ENCODE measurements at regions not wholly inside any gene's neighbourhood (a gene's known extent, or its start where the extent isn't known, plus 50 kb on each side); places are given as distances from the start of the nearest gene placed in this dataset.
"Not testable (repeated sequence)": the region's sequence is repeated elsewhere in the genome, so short reads cannot be mapped to it uniquely, and the experiment has no call there.

DNA sequence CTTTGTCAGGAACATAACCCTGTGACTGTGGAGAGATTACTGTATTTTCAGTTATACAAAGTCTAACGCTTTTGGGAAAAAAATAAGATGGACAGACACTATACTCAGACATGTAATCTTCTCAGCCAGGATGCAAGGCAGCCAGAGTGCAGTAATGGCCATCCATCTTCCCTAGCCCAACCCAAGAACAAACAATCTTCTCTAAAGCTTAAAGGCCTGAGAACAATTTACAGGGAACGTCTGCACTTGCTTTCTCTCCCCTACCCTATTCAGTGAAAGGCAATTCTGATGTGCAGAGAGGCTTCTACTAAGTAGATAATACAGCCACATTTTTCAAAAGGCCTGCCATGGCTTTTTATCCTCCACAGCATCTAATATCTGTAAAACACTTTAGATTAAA, 471.3 kb downstream of the FGF13 start:
- TF ChIP-seq, protein P1, sequence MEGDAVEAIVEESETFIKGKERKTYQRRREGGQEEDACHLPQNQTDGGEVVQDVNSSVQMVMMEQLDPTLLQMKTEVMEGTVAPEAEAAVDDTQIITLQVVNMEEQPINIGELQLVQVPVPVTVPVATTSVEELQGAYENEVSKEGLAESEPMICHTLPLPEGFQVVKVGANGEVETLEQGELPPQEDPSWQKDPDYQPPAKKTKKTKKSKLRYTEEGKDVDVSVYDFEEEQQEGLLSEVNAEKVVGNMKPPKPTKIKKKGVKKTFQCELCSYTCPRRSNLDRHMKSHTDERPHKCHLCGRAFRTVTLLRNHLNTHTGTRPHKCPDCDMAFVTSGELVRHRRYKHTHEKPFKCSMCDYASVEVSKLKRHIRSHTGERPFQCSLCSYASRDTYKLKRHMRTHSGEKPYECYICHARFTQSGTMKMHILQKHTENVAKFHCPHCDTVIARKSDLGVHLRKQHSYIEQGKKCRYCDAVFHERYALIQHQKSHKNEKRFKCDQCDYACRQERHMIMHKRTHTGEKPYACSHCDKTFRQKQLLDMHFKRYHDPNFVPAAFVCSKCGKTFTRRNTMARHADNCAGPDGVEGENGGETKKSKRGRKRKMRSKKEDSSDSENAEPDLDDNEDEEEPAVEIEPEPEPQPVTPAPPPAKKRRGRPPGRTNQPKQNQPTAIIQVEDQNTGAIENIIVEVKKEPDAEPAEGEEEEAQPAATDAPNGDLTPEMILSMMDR (IDR thresholded peaks at IDR 0.05; ENCODE audit: low read depth, low read length, missing control alignments), result no peak
- Histone ChIP-seq H3K27ac (no peak overlapping the region), H3K27me3 (replicated peaks) (no peaks in the 10 kb centered on the region), H3K36me3 (replicated peaks) (no peaks in the 10 kb centered on the region), H3K4me3 (ENCODE audit: low read depth, low read length) (no peak overlapping the region)
- in situ Hi-C loops (cut with HindIII; ENCODE audit: low pct_ligation_motif_present, low sequenced_read_pairs), result no loop called here
- DNase-seq, result no peak

DNA sequence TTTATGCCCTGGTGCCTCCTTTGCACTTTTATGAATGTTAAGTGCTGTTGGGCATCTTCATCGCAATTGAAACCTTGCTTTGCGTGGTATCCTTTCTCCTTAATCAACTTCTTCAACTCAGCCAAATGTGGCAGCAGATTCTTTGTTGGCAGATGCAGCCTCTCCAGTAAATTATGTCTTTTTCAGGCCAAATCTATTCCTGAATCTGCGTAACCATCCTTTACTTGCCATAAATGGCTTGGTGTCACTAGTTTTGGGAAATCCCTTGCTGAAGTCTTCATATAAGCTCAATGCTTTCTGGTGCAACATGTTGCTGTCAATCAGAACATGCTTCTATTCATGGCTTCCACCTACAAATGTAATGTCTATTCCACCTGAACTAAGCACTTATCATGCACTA, 457.5 kb downstream of the FGF13 start:
- TF ChIP-seq, protein P1 (IDR thresholded peaks at IDR 0.05; ENCODE audit: low read depth, low read length, missing control alignments), result no peak
- in situ Hi-C loops (cut with HindIII; ENCODE audit: low pct_ligation_motif_present, low sequenced_read_pairs), result no loop called here
- DNase-seq, result no peak
- Histone ChIP-seq H3K4me3 (ENCODE audit: low read depth, low read length) (no peak overlapping the region), H3K36me3 (replicated peaks) (no peaks in the 10 kb centered on the region), H3K27me3 (replicated peaks) (no peaks in the 10 kb centered on the region), H3K27ac (no peak overlapping the region)

DNA sequence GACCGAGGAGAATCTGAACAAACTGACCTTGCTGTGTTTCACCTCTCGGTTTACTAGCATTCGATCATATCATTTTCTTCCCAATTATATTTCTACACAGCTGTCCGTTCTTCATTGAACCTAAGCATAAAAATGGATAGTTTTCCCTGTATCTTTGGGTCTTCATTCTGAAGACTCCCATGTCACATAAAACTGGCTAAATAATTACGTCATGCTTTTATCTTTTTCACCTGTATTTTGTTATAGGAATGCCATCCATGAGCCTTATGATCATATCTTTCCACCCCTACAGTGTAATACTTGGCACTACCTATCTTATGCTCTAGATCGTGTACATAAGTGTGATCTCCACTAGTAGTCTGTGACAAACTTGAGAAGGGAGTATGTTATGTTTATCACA, 456.1 kb downstream of the FGF13 start:
- H3K27me3 ChIP-seq (replicated peaks), result no peaks in the 10 kb centered on the region
- no peak overlapping the region for H3K27ac ChIP-seq
- DNase-seq, result no peak
- no peaks in the 10 kb centered on the region for H3K36me3 ChIP-seq (replicated peaks)
- no peak overlapping the region for H3K4me3 ChIP-seq (ENCODE audit: low read depth, low read length)
- in situ Hi-C loops (cut with HindIII; ENCODE audit: low pct_ligation_motif_present, low sequenced_read_pairs), result no loop called here
- TF ChIP-seq, protein P1 (IDR thresholded peaks at IDR 0.05; ENCODE audit: low read depth, low read length, missing control alignments), result no peak

DNA sequence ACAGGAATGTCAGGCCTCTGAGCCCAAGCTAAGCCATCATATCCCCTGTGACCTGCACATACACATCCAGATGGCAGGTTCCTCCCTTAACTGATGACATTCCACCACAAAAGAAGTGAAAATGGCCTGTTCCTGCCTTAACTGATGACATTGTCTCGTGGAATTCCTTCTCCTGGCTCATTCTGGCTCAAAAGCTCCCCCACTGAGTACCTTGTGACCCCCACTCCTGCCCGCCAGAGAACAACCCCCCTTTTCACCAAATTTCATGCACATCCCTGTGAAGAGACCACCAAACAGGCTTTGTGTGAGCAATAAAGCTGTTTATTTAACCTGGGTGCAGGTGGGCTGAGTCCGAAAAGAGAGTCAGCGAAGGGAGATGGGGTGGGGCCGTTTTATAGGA, 447.4 kb downstream of the FGF13 start:
- H3K4me3 ChIP-seq (ENCODE audit: low read depth, low read length); H3K27ac ChIP-seq; DNase-seq; H3K36me3 ChIP-seq (replicated peaks); H3K27me3 ChIP-seq (replicated peaks); in situ Hi-C loops (cut with HindIII; ENCODE audit: low pct_ligation_motif_present, low sequenced_read_pairs): not testable (repeated sequence)

DNA sequence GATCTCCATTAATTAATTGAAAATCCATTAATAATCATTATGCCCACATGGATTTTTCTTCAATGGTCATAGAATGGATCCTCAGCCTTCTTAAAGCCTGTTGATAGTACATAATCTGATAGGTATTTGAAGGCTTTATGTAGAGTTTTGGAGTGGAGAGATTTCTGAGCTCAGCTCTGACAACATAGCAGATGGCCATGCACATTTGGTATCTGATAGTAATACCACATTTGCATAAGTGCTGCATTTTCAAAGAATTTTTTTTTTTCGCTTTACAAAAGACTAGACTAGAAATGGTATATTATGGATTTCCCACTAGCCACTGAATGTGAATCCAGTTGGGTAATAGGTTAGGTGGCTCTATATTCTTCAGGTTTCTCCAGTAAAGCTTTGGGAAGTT, 440.6 kb downstream of the FGF13 start:
- Histone ChIP-seq H3K27ac (no peak overlapping the region), H3K27me3 (replicated peaks) (no peaks in the 10 kb centered on the region), H3K4me3 (ENCODE audit: low read depth, low read length) (no peak overlapping the region), H3K36me3 (replicated peaks) (no peaks in the 10 kb centered on the region)
- in situ Hi-C loops (cut with HindIII; ENCODE audit: low pct_ligation_motif_present, low sequenced_read_pairs), result no loop called here
- TF ChIP-seq, protein P1 (IDR thresholded peaks at IDR 0.05; ENCODE audit: low read depth, low read length, missing control alignments), result no peak
- DNase-seq, result no peak

DNA sequence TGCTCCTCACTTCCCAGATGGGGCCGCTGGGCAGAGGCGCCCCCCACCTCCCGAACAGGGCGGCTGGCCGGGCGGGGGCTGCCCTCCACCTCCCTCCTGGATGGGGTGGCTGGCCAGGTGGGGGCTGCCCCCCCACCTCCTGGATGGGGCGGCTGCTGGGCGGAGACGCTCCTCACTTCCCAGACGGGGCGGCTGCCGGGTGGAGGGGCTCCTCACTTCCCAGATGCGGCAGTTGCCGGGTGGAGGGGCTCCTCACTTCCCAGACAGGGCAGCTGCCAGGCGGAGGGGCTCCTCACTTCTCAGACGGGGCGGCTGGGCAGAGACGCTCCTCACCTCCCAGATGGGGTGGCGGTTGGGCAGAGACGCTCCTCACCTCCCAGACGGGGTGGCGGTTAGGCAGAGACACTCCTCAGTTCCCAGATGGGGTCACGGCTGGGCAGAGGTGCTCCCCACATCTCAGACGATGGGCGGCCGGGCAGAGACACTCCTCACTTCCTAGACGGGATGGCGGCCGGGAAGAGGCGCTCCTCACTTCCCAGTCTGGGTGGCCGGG, 428.8 kb downstream of the FGF13 start:
- H3K36me3 ChIP-seq (replicated peaks); DNase-seq; H3K4me3 ChIP-seq (ENCODE audit: low read depth, low read length); H3K27ac ChIP-seq; H3K27me3 ChIP-seq (replicated peaks); in situ Hi-C loops (cut with HindIII; ENCODE audit: low pct_ligation_motif_present, low sequenced_read_pairs): not testable (repeated sequence)

DNA sequence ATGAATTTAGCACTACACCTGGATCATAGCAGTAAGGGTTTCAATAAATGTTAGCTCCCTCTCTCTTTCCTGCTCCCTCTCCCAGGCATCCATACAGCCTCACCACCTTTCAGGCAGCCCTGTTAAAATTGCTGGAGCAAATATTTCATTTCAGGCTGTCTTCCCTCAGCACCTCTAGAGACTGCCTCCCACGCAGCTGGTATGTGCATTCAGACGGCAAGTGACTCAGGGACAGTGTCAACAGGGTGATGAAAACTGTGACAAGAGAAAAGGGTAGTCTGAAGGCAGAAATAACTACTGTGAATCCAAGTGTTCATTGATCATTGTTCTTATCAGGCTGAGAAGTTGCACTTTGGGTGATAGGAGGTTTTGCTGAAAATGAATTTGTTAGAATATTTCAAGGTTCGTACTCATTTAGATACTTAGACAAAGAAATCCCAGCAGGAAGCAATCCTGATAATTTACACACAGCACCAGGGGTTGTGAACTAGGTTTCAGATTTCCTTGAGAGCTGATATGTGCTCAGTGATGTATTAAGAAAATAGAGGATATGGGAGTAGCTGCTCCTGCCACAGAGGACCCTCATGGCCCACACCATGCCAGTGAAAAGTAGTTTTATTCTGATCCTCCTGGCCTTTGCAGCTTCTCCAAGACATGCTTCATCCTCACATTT, 424.2 kb downstream of the FGF13 start:
- Histone ChIP-seq H3K27ac (no peak overlapping the region), H3K27me3 (replicated peaks) (no peaks in the 10 kb centered on the region), H3K4me3 (ENCODE audit: low read depth, low read length) (no peak overlapping the region), H3K36me3 (replicated peaks) (no peaks in the 10 kb centered on the region)
- in situ Hi-C loops (cut with HindIII; ENCODE audit: low pct_ligation_motif_present, low sequenced_read_pairs), result no loop called here
- TF ChIP-seq, protein P1 (IDR thresholded peaks at IDR 0.05; ENCODE audit: low read depth, low read length, missing control alignments), result no peak
- no peak for DNase-seq
